ENCODE measurements at regions not wholly inside any gene's neighbourhood (a gene's known extent, or its start where the extent isn't known, plus 50 kb on each side); places are given as distances from the start of the nearest gene placed in this dataset.

DNA sequence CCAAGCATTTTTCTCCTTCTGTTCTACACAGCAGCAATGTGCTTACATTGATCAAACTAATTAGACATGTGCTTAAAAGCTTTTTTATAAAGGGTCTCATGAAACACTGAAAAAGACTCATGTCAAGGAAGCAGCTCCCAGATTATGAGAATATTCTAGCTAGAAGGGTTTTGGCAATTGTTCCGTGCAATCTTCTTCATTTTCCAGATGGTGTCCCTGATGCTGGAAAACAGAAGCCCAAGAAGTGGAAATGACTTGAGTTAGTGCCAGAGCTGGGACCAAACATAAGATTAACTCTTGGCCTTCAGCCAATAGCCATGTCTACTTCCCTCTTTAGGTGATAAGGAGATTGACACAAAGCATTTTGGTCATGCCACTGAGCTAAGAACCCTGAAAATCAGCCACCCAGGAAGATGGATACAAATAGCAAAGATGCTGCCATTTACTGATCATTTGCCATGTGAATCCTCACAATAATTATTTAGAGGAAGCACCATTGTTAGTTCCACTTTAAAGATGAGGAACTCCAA is 110.8 kb downstream of the MATN1 start:
- intact Hi-C loops (cut with micrococcal nuclease) = no loop called here
- no peak for DNase-seq (ENCODE audit: low spot score)
- H3K27ac Mint-ChIP-seq = no peak overlapping the region
- no peaks in the 10 kb centered on the region for H3K9me3 Mint-ChIP-seq
- peaks cover 2% of the 10 kb centered on the region for H3K27me3 Mint-ChIP-seq (ENCODE audit: insufficient read depth)
- H3K4me1 Mint-ChIP-seq (ENCODE audit: low read depth) = no peaks in the 10 kb centered on the region
- H3K4me3 Mint-ChIP-seq = no peak overlapping the region
- no peaks in the 10 kb centered on the region for H3K36me3 Mint-ChIP-seq (ENCODE audit: low read depth)

- Mint-ChIP-seq H3K9me3 (no peaks in the 10 kb centered on the region), H3K27ac (no peak overlapping the region), H3K36me3 (ENCODE audit: low read depth) (no peaks in the 10 kb centered on the region), H3K4me3 (no peak overlapping the region), H3K4me1 (ENCODE audit: low read depth) (no peaks in the 10 kb centered on the region), H3K27me3 (ENCODE audit: insufficient read depth) (peaks cover 2% of the 10 kb centered on the region)
- no peak for DNase-seq (ENCODE audit: low spot score)
- intact Hi-C loops (cut with micrococcal nuclease) = no loop called here
Measured at GRCh38 chr1:30611741-30612309, 111.6 kb downstream of the MATN1 start.

GRCh38 chr1:30610917-30611316 is 112.5 kb downstream of the MATN1 start:
- H3K4me1 Mint-ChIP-seq (ENCODE audit: low read depth) = no peaks in the 10 kb centered on the region
- intact Hi-C loops (cut with micrococcal nuclease) = no loop called here
- H3K9me3 Mint-ChIP-seq = no peaks in the 10 kb centered on the region
- no peak overlapping the region for H3K4me3 Mint-ChIP-seq
- DNase-seq (ENCODE audit: low spot score) = no peak
- no peaks in the 10 kb centered on the region for H3K36me3 Mint-ChIP-seq (ENCODE audit: low read depth)
- H3K27me3 Mint-ChIP-seq (ENCODE audit: insufficient read depth) = peaks cover 2% of the 10 kb centered on the region
- H3K27ac Mint-ChIP-seq = no peak overlapping the region

DNA sequence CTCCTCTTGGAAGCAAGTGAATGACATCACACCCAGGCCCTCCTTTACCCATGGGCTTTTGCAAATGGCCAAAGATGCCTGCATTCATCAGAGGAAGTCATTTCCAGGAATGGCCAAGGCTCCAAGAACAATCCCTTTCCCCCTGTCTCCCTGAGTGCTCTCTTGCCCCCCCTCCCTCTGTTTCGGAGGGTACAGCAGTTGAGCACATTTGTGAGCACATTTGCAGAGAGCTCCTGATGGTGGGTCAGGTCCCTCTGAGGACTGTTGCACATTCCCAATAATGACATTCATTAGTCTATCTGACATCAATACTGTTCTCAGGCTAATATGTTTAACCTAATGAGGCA is 113.4 kb downstream of the MATN1 start:
- intact Hi-C loops (cut with micrococcal nuclease) = no loop called here
- Mint-ChIP-seq H3K27me3 (ENCODE audit: insufficient read depth) (peaks cover 2% of the 10 kb centered on the region), H3K4me1 (ENCODE audit: low read depth) (no peaks in the 10 kb centered on the region), H3K9me3 (no peaks in the 10 kb centered on the region), H3K27ac (no peak overlapping the region), H3K36me3 (ENCODE audit: low read depth) (no peaks in the 10 kb centered on the region), H3K4me3 (no peak overlapping the region)
- DNase-seq (ENCODE audit: low spot score) = no peak

GRCh38 chr1:30609336-30609998 is 113.9 kb downstream of the MATN1 start:
- H3K4me3 Mint-ChIP-seq = no peak overlapping the region
- H3K27ac Mint-ChIP-seq = no peak overlapping the region
- DNase-seq (ENCODE audit: low spot score) = no peak
- H3K27me3 Mint-ChIP-seq (ENCODE audit: insufficient read depth) = peaks cover 2% of the 10 kb centered on the region
- H3K9me3 Mint-ChIP-seq = no peaks in the 10 kb centered on the region
- intact Hi-C loops (cut with micrococcal nuclease) = no loop called here
- H3K4me1 Mint-ChIP-seq (ENCODE audit: low read depth) = no peaks in the 10 kb centered on the region
- no peaks in the 10 kb centered on the region for H3K36me3 Mint-ChIP-seq (ENCODE audit: low read depth)

- no peak overlapping the region for H3K4me3 Mint-ChIP-seq
- intact Hi-C loops (cut with micrococcal nuclease) = no loop called here
- H3K4me1 Mint-ChIP-seq (ENCODE audit: low read depth) = no peaks in the 10 kb centered on the region
- no peak overlapping the region for H3K27ac Mint-ChIP-seq
- H3K9me3 Mint-ChIP-seq = no peaks in the 10 kb centered on the region
- H3K27me3 Mint-ChIP-seq (ENCODE audit: insufficient read depth) = peaks cover 2% of the 10 kb centered on the region
- DNase-seq (ENCODE audit: low spot score) = no peak
- H3K36me3 Mint-ChIP-seq (ENCODE audit: low read depth) = no peaks in the 10 kb centered on the region
Measured at GRCh38 chr1:30607723-30608122, 115.7 kb downstream of the MATN1 start.

GRCh38 chr1:30606166-30606565 is 117.2 kb downstream of the MATN1 start:
- Mint-ChIP-seq H3K27me3 (ENCODE audit: insufficient read depth) (peaks cover 2% of the 10 kb centered on the region), H3K9me3 (no peaks in the 10 kb centered on the region), H3K4me1 (ENCODE audit: low read depth) (no peaks in the 10 kb centered on the region)

GRCh38 chr1:30605441-30605920 is 117.9 kb downstream of the MATN1 start:
- H3K9me3 Mint-ChIP-seq = no peaks in the 10 kb centered on the region
- intact Hi-C loops (cut with micrococcal nuclease) = no loop called here
- H3K36me3 Mint-ChIP-seq (ENCODE audit: low read depth) = no peaks in the 10 kb centered on the region
- no peak for DNase-seq (ENCODE audit: low spot score)
- H3K27me3 Mint-ChIP-seq (ENCODE audit: insufficient read depth) = peaks cover 3% of the 10 kb centered on the region
- no peak overlapping the region for H3K27ac Mint-ChIP-seq
- H3K4me3 Mint-ChIP-seq = no peak overlapping the region
- no peaks in the 10 kb centered on the region for H3K4me1 Mint-ChIP-seq (ENCODE audit: low read depth)

More at GRCh38 chr1:30606166-30606565, 117.2 kb downstream of the MATN1 start:
- intact Hi-C loops (cut with micrococcal nuclease) = no loop called here
- DNase-seq (ENCODE audit: low spot score) = no peak
- Mint-ChIP-seq H3K27ac (no peak overlapping the region), H3K4me3 (no peak overlapping the region), H3K36me3 (ENCODE audit: low read depth) (no peaks in the 10 kb centered on the region)

DNA sequence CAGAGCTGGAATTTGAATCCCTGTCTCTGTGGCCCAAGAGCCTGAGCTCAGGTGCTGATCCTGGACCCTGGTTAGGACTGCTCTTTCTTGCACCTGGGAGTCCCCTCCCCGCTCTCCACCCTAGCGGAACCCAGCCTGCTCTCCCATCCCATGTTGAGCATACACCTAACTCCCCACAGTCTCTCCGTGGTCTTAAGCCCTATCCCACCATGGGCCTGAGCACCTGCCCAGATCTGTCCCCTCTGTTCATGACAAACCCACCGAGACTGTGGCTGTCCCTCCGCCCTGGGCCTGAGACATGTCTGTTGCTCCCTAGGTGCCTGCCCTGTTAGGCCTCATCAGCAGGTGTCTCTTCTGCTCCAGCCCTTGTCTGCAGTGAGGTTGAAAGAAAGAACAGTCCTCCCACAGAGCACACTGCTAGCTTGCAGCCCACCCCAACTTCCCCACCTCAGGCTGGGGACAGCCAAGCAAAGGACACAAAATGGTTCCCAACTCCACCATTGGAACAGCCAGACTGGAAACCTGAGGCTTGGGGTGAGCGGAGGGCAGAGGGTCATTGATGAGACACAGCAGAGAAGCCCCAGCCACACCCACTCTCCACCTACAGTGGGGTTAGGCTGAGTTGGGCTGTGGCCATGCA is 118.5 kb downstream of the MATN1 start:
- Mint-ChIP-seq H3K4me3 (no peak overlapping the region), H3K9me3 (no peaks in the 10 kb centered on the region), H3K27ac (no peak overlapping the region), H3K27me3 (ENCODE audit: insufficient read depth) (peaks cover 3% of the 10 kb centered on the region), H3K36me3 (ENCODE audit: low read depth) (no peaks in the 10 kb centered on the region), H3K4me1 (ENCODE audit: low read depth) (no peaks in the 10 kb centered on the region)
- intact Hi-C loops (cut with micrococcal nuclease) = no loop called here
- DNase-seq (ENCODE audit: low spot score) = no peak

DNA sequence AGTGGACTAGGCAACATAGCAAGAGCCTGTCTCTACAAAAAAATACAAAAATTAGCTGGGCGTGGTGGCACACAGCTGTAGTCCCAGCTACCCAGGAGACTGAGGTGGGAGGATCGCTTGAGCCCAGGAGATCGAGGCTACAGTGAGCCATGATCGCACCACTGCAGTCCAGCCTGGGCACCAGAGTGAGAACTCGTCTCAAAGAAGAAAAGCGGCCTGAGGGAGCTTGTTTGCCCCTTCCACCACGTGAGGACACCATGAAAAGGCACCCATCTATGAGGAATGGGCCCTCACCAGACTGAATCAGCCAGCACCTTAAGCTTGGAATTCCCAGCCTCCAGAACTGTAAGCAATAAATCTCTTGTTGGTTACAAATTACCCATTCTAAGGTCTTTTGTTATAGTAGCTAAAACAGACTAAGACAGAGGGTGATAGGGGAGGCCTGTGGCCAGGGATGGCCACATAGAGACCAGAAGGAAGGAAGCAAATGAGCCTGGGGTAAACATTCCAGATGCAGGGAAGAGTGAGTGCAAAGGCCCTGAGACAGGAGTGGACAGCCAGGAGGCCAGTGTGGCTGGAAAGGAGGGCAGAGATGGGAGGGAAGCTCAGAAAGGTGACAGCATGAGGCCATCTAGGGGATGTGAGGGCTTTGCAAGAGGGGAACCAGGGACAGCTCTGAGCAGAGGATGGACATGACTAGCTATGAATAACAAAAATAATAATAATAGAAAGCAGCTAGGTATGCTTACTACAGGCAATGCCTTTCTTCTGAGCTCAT is 120.1 kb downstream of the MATN1 start:
- no peak overlapping the region for H3K4me3 Mint-ChIP-seq
- no peaks in the 10 kb centered on the region for H3K36me3 Mint-ChIP-seq (ENCODE audit: low read depth)
- intact Hi-C loops (cut with micrococcal nuclease) = no loop called here
- no peak for DNase-seq (ENCODE audit: low spot score)
- H3K4me1 Mint-ChIP-seq (ENCODE audit: low read depth) = no peaks in the 10 kb centered on the region
- H3K9me3 Mint-ChIP-seq = no peaks in the 10 kb centered on the region
- no peak overlapping the region for H3K27ac Mint-ChIP-seq
- H3K27me3 Mint-ChIP-seq (ENCODE audit: insufficient read depth) = peaks cover 2% of the 10 kb centered on the region

- Mint-ChIP-seq H3K27me3 (ENCODE audit: insufficient read depth) (peaks cover 2% of the 10 kb centered on the region), H3K27ac (no peak overlapping the region), H3K36me3 (ENCODE audit: low read depth) (no peaks in the 10 kb centered on the region), H3K9me3 (no peaks in the 10 kb centered on the region), H3K4me3 (no peak overlapping the region), H3K4me1 (ENCODE audit: low read depth) (no peaks in the 10 kb centered on the region)
- intact Hi-C loops (cut with micrococcal nuclease) = no loop called here
- DNase-seq (ENCODE audit: low spot score) = no peak
Measured at GRCh38 chr1:30601316-30602085, 121.9 kb downstream of the MATN1 start.

DNA sequence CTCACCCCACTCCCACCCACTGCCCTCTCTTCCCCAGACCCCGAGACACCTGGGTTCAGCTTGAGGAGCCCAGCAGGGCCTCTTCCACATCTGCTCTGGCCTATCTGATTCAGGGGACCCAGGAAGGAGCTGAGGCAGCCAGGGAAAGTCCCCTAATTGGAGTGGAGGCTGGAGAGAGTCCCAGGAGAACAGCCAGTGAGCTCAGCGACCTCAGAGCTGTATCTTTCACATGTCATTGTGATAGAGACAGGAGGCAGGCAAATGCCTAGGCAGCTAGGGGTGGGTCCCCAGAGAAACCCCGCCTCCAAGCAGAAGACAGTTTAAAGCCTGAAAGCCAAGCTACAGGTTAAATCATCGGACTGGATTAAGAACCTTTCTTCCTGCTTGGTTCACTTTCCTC is 122.7 kb downstream of the MATN1 start:
- intact Hi-C loops (cut with micrococcal nuclease) = no loop called here
- Mint-ChIP-seq H3K27me3 (ENCODE audit: insufficient read depth) (peaks cover 2% of the 10 kb centered on the region), H3K9me3 (no peaks in the 10 kb centered on the region), H3K27ac (no peak overlapping the region), H3K4me1 (ENCODE audit: low read depth) (no peaks in the 10 kb centered on the region), H3K36me3 (ENCODE audit: low read depth) (no peaks in the 10 kb centered on the region), H3K4me3 (no peak overlapping the region)
- no peak for DNase-seq (ENCODE audit: low spot score)

All from activated T-helper 1 cell treated with anti-CD3 and anti-CD28 coated beads, Interleukin-12 subunit alpha, Interleukin-12 subunit beta, Interleukin-2, Interleukin-4 antibody, amounts not matched to agents 30 ng/mL and 10 ng/mL and 1 ng/mL, durations not matched to agents 14 hours and 24 hours and 36 hours (primary cell).